PFSK-1 (cell line): ENCODE measurements at regions not wholly inside any gene's neighbourhood (a gene's known extent, or its start where the extent isn't known, plus 50 kb on each side); places are given as distances from the start of the nearest gene placed in this dataset.

Experiments
- SIN3A ChIP-seq: IDR thresholded peaks from 2 replicates; pipeline ENCODE4 v1.6.1; 2012; ENCODE audit warnings: mild to moderate bottlenecking, low read length, moderate library complexity, borderline replicate concordance; ENCODE audit not compliant: insufficient read depth
- TAF1 ChIP-seq: IDR thresholded peaks from 2 replicates; pipeline ENCODE4 v1.6.1; 2012; ENCODE audit warnings: low read length, control low read depth, borderline replicate concordance; ENCODE audit not compliant: insufficient read depth

GRCh38 chr10:29028486-29028885 lies 260.4 kb upstream of the LYZL1 start:
- TF ChIP-seq SIN3A (no peak), TAF1 (no peak)
